ENCODE measurements at regions not wholly inside any gene's neighbourhood (a gene's known extent, or its start where the extent isn't known, plus 50 kb on each side); places are given as distances from the start of the nearest gene placed in this dataset.

DNA sequence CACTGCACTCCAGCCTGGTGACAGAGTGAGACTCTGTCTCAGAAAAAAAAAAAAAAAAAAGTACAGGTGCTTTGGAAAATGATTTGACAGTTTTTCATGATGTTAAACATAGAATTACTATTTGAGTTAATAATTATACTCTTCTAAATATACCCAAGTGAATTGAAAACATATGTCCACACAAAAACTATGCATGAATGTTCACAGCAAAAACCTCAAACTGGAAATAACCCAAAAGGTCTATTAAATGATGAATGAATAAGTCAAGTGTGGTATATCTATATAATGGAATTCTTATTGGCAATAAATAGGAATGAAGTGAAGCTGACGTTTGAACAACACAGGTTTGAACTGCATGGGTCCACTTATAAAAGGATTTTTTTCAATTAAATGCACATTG, 207.2 kb upstream of the DAB2 start:
- Histone ChIP-seq H3K4me3 (ENCODE audit: low read depth, low read length, poor library complexity, severe bottlenecking) (no peak overlapping the region), H3K79me2 (ENCODE audit: insufficient read depth, low read length) (no peaks in the 10 kb centered on the region)

DNA sequence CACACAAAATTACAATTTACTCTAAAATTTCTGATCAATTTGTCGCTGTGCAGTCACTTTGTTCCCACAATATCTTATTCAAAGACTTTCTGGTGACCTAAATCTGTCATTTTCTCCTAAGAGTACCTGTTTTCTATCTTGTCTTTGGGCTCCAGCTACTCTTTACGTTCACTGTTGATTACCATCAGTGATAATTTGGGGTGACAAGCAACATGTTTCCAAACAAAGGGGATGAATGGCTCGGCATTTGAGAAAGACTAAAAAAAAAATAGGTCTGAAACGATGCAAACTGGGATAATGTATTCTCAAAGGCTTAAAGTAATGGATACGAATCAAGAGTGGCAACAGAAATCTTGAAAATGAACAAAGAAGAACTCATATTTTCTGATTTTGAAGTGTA, 205.2 kb upstream of the DAB2 start:
- Histone ChIP-seq H4K20me1 (ENCODE audit: insufficient read depth, low read length) (no peaks in the 10 kb centered on the region), H3K79me2 (ENCODE audit: insufficient read depth, low read length) (no peaks in the 10 kb centered on the region), H3K9ac (ENCODE audit: low read length) (no peak overlapping the region), H3K9me3 (ENCODE audit: low read length) (no peaks in the 10 kb centered on the region), H2AFZ (ENCODE audit: low read length) (no peak overlapping the region), H3K27me3 (ENCODE audit: insufficient read depth, low read length) (no peaks in the 10 kb centered on the region), H3K27ac (ENCODE audit: low read depth, low read length, poor library complexity, severe bottlenecking) (no peak overlapping the region), H3F3A (ENCODE audit: insufficient read depth, low read length) (no peaks in the 10 kb centered on the region), H3K4me3 (ENCODE audit: low read depth, low read length, poor library complexity, severe bottlenecking) (no peak overlapping the region), H3K36me3 (ENCODE audit: insufficient read depth, low read length) (no peaks in the 10 kb centered on the region), H3K4me1 (ENCODE audit: insufficient read depth, low read length, severe bottlenecking) (no peaks in the 10 kb centered on the region), H3K9me2 (ENCODE audit: low read depth, low read length) (no peaks in the 10 kb centered on the region; the same call in 1 of the 2 replicates), H3K4me2 (ENCODE audit: low read length) (no peak overlapping the region)
- TF ChIP-seq EZH2 (IDR thresholded peaks at IDR 0.05; ENCODE audit: borderline replicate concordance, low read length): no peak
- TF ChIP-seq, protein P1, sequence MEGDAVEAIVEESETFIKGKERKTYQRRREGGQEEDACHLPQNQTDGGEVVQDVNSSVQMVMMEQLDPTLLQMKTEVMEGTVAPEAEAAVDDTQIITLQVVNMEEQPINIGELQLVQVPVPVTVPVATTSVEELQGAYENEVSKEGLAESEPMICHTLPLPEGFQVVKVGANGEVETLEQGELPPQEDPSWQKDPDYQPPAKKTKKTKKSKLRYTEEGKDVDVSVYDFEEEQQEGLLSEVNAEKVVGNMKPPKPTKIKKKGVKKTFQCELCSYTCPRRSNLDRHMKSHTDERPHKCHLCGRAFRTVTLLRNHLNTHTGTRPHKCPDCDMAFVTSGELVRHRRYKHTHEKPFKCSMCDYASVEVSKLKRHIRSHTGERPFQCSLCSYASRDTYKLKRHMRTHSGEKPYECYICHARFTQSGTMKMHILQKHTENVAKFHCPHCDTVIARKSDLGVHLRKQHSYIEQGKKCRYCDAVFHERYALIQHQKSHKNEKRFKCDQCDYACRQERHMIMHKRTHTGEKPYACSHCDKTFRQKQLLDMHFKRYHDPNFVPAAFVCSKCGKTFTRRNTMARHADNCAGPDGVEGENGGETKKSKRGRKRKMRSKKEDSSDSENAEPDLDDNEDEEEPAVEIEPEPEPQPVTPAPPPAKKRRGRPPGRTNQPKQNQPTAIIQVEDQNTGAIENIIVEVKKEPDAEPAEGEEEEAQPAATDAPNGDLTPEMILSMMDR (IDR thresholded peaks at IDR 0.05; ENCODE audit: low read length): no peak

More for the DNA sequence above, 207.2 kb upstream of the DAB2 start:
- H3K9ac ChIP-seq (ENCODE audit: low read length): no peak overlapping the region
- no peaks in the 10 kb centered on the region for H3K4me1 ChIP-seq (ENCODE audit: insufficient read depth, low read length, severe bottlenecking)
- no peaks in the 10 kb centered on the region; the same call in 1 of the 2 replicates for H3K9me2 ChIP-seq (ENCODE audit: low read depth, low read length)
- H3K36me3 ChIP-seq (ENCODE audit: insufficient read depth, low read length): no peaks in the 10 kb centered on the region
- H3K9me3 ChIP-seq (ENCODE audit: low read length): no peaks in the 10 kb centered on the region
- H2AFZ ChIP-seq (ENCODE audit: low read length): no peak overlapping the region
- H4K20me1 ChIP-seq (ENCODE audit: insufficient read depth, low read length): no peaks in the 10 kb centered on the region
- H3K4me2 ChIP-seq (ENCODE audit: low read length): no peak overlapping the region
- TF ChIP-seq, protein P1 (IDR thresholded peaks at IDR 0.05; ENCODE audit: low read length): no peak
- no peak for TF ChIP-seq EZH2 (IDR thresholded peaks at IDR 0.05; ENCODE audit: borderline replicate concordance, low read length)
- no peaks in the 10 kb centered on the region for H3K27me3 ChIP-seq (ENCODE audit: insufficient read depth, low read length)
- no peaks in the 10 kb centered on the region for H3F3A ChIP-seq (ENCODE audit: insufficient read depth, low read length)
- H3K27ac ChIP-seq (ENCODE audit: low read depth, low read length, poor library complexity, severe bottlenecking): no peak overlapping the region

DNA sequence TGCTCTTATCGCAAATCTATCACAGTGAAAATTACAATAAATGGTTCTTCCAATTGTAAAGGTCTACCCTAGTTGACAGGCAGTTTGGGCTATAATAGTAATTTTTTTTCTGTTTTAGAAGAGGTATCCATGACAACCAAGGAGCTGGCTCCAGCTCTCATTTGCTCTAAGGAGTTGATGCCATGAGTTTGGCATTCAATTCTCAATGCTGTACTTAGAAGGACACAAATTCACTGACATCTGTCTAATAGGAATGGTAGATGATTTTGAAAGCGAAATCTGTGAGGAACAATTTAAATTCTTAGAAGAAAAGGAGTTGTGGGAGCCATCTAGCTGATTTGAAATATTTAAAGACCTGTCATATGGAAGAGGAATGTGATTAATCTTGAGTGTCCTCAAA, 203.6 kb upstream of the DAB2 start:
- Histone ChIP-seq H3K4me1 (ENCODE audit: insufficient read depth, low read length, severe bottlenecking) (no peaks in the 10 kb centered on the region), H4K20me1 (ENCODE audit: insufficient read depth, low read length) (no peaks in the 10 kb centered on the region), H3K27me3 (ENCODE audit: insufficient read depth, low read length) (no peaks in the 10 kb centered on the region), H3K9ac (ENCODE audit: low read length) (no peak overlapping the region), H3K4me3 (ENCODE audit: low read depth, low read length, poor library complexity, severe bottlenecking) (no peak overlapping the region), H3K9me2 (ENCODE audit: low read depth, low read length) (no peaks in the 10 kb centered on the region; the same call in 1 of the 2 replicates), H3K36me3 (ENCODE audit: insufficient read depth, low read length) (no peaks in the 10 kb centered on the region), H3K4me2 (ENCODE audit: low read length) (no peak overlapping the region), H3K79me2 (ENCODE audit: insufficient read depth, low read length) (no peaks in the 10 kb centered on the region), H3K27ac (ENCODE audit: low read depth, low read length, poor library complexity, severe bottlenecking) (no peak overlapping the region), H3F3A (ENCODE audit: insufficient read depth, low read length) (no peaks in the 10 kb centered on the region), H2AFZ (ENCODE audit: low read length) (no peak overlapping the region), H3K9me3 (ENCODE audit: low read length) (no peaks in the 10 kb centered on the region)
- TF ChIP-seq EZH2 (IDR thresholded peaks at IDR 0.05; ENCODE audit: borderline replicate concordance, low read length): no peak
- TF ChIP-seq, protein P1 (IDR thresholded peaks at IDR 0.05; ENCODE audit: low read length): no peak
